Stomach (tissue), 8 donors: ENCODE measurements at regions not wholly inside any gene's neighbourhood (a gene's known extent, or its start where the extent isn't known, plus 50 kb on each side); places are given as distances from the start of the nearest gene placed in this dataset.
"Not testable (repeated sequence)": the region's sequence is repeated elsewhere in the genome, so short reads cannot be mapped to it uniquely, and the experiment has no call there.

Experiments used
- DNase-seq, 2 donors: peaks; one replicate each; pipeline versions ENCODE4 v3.0.0 to v3.0.0-alpha.2; 2013 to 2019
- H3K27ac ChIP-seq, 5 donors: fragments of 200-600 bp in 4 of 5; sonication (generic) in 4 of 5; one replicate each; pipeline ENCODE4 v1.5.1; 2013 to 2019; ENCODE audit warnings: mild to moderate bottlenecking in 1 of 5, moderate library complexity in 1 of 5
- H3K27me3 ChIP-seq, 3 donors: fragments of 200-600 bp; sonication (generic); one replicate each; pipeline ENCODE4 v1.5.1; 2017 to 2019; ENCODE audit warnings: mixed run types in 1 of 3
- H3K36me3 ChIP-seq, 4 donors: fragments of 200-600 bp; sonication (generic); 1 replicate in 3 of 4; 2 replicates in 1 of 4; pipeline ENCODE4 v1.5.1; 2016 to 2019
- H3K4me1 ChIP-seq, 4 donors: fragments of 200-600 bp; sonication (generic); one replicate each; pipeline ENCODE4 v1.5.1; 2016 to 2019
- H3K4me3 ChIP-seq, 4 donors: fragments of 200-600 bp; sonication (generic) in 3 of 4; one replicate each; pipeline ENCODE4 v1.5.1; 2016 to 2019; ENCODE audit warnings: mild to moderate bottlenecking in 1 of 4
- H3K9me3 ChIP-seq, 4 donors: fragments of 200-600 bp; sonication (generic); one replicate each; pipeline ENCODE4 v1.5.1; 2016 to 2019
- EP300 ChIP-seq: sonication (generic); formaldehyde crosslinking; IDR thresholded peaks from one replicate; pipeline ENCODE4 v1.6.1; 2017; ENCODE audit warnings: antibody characterized with exemption
- POLR2A ChIP-seq, 4 donors: fragments of 450-650 bp; IDR thresholded peaks; one replicate each; pipeline ENCODE4 v1.6.1; 2016; ENCODE audit warnings: antibody characterized with exemption in 4 of 4, control low read depth in 2 of 4, mild to moderate bottlenecking in 1 of 4, moderate library complexity in 1 of 4
- POLR2AphosphoS5 ChIP-seq, 3 donors: sonication (generic); formaldehyde crosslinking; IDR thresholded peaks; one replicate each; pipeline ENCODE4 v1.6.1; 2016; ENCODE audit warnings: antibody characterized with exemption in 3 of 3
- WGBS, 5 donors: extraction: QIAGEN DNeasy Blood & Tissue Kit in 3 of 5; methylation state at CpG; one replicate each; pipeline versions ENCODE4 v1.1.5 to v1.1.7; 2013 to 2018; 5-methylcytosine and 5-hydroxymethylcytosine counted together
- intact Hi-C: fragments of 100-400 bp; cut with DNase I; formaldehyde crosslinking; loops from one replicate; pipeline ENCODE4 v1.15.1; 2023; ENCODE audit warnings: low total_unique reads
- TF ChIP-seq, protein P1 (sequence below), 7 experiments: fragments of 450-650 bp in 4 of 7; fragments of 200-600 bp in 3 of 7; sonication (generic) in 3 of 7; IDR thresholded peaks; one replicate each; pipeline ENCODE4 v1.5.1; 2016 to 2019; ENCODE audit warnings: antibody characterized with exemption in 7 of 7, control low read depth in 2 of 7, mild to moderate bottlenecking in 1 of 7
- donor health status: healthy with polysubstance abuse.
- donor health status: Bipolar disorder and iron deficiency.
- donor health status: healthy.

DNA sequence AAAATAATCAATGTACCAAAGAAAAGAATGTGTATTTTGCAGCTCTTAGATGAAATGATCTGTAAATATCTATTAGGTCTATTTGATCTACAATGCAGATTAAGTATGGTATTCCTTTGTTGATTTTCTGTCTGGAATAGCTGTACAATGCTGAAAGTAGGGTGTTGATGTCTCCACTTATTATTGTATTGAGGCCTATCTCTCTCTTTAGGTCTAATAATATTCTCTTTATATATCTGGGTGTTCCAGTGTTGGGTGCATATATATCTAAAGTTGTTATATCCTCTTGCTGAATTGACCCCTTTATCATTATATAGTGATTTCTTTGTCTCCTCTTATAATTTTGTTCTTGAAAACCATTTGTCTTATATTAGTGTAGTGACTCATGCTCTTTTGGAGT, 885.5 kb upstream of the FOXG1 start:
- DNase-seq: no peak
- no peaks in the 10 kb centered on the region for H3K27me3 ChIP-seq
- H3K36me3 ChIP-seq: no peaks in the 10 kb centered on the region
- no peaks in the 10 kb centered on the region for H3K4me1 ChIP-seq
- peaks cover 0 to 7% (median 0%) of the 10 kb centered on the region in 4 donors for H3K9me3 ChIP-seq
- H3K27ac ChIP-seq: no peak overlapping the region
- intact Hi-C loops: no loop called here
- H3K4me3 ChIP-seq: no peak overlapping the region
- TF ChIP-seq POLR2AphosphoS5 (IDR thresholded peaks at IDR 0.05) (no peak), POLR2A (IDR thresholded peaks at IDR 0.05) (no peak), EP300 (no peak)
- TF ChIP-seq, protein P1, sequence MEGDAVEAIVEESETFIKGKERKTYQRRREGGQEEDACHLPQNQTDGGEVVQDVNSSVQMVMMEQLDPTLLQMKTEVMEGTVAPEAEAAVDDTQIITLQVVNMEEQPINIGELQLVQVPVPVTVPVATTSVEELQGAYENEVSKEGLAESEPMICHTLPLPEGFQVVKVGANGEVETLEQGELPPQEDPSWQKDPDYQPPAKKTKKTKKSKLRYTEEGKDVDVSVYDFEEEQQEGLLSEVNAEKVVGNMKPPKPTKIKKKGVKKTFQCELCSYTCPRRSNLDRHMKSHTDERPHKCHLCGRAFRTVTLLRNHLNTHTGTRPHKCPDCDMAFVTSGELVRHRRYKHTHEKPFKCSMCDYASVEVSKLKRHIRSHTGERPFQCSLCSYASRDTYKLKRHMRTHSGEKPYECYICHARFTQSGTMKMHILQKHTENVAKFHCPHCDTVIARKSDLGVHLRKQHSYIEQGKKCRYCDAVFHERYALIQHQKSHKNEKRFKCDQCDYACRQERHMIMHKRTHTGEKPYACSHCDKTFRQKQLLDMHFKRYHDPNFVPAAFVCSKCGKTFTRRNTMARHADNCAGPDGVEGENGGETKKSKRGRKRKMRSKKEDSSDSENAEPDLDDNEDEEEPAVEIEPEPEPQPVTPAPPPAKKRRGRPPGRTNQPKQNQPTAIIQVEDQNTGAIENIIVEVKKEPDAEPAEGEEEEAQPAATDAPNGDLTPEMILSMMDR (IDR thresholded peaks at IDR 0.05): no peak

DNA sequence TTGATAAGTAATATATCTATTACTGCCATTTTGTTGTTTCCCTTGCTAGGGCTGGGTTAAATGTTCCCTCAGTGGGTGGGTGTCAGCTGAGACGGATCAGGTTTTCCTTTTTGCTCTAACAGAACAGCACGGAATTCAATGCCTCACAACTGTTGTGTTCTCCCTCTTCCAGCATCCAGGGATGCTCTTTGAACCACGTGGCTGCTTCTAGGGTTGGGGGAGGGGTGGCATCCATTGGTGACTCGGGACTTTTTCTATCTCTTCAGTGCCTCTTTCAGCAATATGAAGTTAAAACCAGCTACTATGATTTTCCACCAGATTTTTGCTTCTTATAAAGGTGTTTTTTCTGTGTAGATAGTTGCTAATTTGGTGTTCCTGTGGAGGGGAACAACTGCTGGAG, 884.9 kb upstream of the FOXG1 start:
- intact Hi-C loops: no loop called here
- Histone ChIP-seq H3K27me3 (no peaks in the 10 kb centered on the region), H3K36me3 (no peaks in the 10 kb centered on the region), H3K27ac (no peak overlapping the region), H3K4me3 (no peak overlapping the region), H3K4me1 (no peaks in the 10 kb centered on the region), H3K9me3 (peaks cover 0 to 7% (median 0%) of the 10 kb centered on the region in 4 donors)
- no peak for TF ChIP-seq POLR2A (IDR thresholded peaks at IDR 0.05)
- no peak for TF ChIP-seq POLR2AphosphoS5 (IDR thresholded peaks at IDR 0.05)
- TF ChIP-seq, protein P1 (IDR thresholded peaks at IDR 0.05): no peak
- TF ChIP-seq EP300: no peak
- no peak for DNase-seq
- 40 to 57% (median 49%) methylated on average over 4 of the region's 4 CpGs for WGBS, 5 donors

DNA sequence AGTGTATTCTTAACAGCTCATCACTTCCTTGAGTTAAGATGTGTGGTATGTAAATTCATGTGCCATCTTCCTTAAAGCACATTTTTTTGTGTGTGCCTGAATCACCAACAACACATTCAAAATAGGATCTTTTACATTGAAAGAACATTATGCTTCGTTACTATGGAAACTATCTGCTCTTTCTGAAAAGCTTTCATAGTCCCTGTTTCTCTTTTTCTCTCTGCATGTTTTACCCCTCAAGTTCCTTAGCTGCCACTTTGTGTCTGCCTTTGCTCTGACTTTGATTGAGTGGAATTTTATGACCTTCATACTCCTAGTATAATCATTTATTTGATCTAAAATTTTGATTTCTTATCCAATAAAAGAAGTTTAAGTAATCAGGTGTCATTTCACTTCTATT, 880.3 kb upstream of the FOXG1 start:
- Histone ChIP-seq H3K27me3 (no peaks in the 10 kb centered on the region), H3K4me1 (no peaks in the 10 kb centered on the region), H3K4me3 (no peak overlapping the region), H3K36me3 (no peaks in the 10 kb centered on the region), H3K27ac (no peak overlapping the region), H3K9me3 (peaks cover 0 to 16% (median 0%) of the 10 kb centered on the region in 4 donors)
- 53 to 75% (median 73%) methylated on average over 1 of the region's 1 CpG for WGBS, 5 donors
- no peak for TF ChIP-seq EP300
- TF ChIP-seq, protein P1 (IDR thresholded peaks at IDR 0.05): no peak
- TF ChIP-seq POLR2AphosphoS5 (IDR thresholded peaks at IDR 0.05): no peak
- no peak for TF ChIP-seq POLR2A (IDR thresholded peaks at IDR 0.05)
- intact Hi-C loops: no loop called here
- no peak for DNase-seq

DNA sequence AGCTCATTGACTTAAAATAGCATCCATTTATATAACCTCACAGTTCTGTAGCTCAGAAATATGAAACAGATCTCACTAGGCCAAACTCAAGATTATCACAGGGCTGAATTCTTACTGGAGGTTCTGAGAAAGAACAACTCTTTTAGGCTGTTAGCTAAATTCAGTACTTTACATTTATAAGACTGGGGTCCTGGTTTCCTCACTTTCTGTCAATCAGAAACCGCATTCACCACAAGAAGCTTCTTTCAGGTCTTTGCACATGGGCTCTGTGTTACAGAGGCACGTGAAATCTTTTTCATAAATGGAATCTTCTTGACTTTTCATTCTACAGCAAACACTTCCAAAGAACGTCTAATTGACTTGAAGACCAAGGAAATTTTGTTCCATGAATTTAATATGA, 876.3 kb upstream of the FOXG1 start:
- no peak for DNase-seq
- no peaks in the 10 kb centered on the region for H3K4me1 ChIP-seq
- TF ChIP-seq POLR2A (IDR thresholded peaks at IDR 0.05) (no peak), POLR2AphosphoS5 (IDR thresholded peaks at IDR 0.05) (no peak), EP300 (no peak)
- TF ChIP-seq, protein P1 (IDR thresholded peaks at IDR 0.05): no peak
- intact Hi-C loops: no loop called here
- H3K27me3 ChIP-seq: no peaks in the 10 kb centered on the region
- no peak overlapping the region for H3K27ac ChIP-seq
- H3K9me3 ChIP-seq: peaks cover 0 to 9% (median 0%) of the 10 kb centered on the region in 4 donors
- no peaks in the 10 kb centered on the region for H3K36me3 ChIP-seq
- 74 to 80% (median 78%) methylated on average over 3 of the region's 3 CpGs for WGBS, 5 donors
- H3K4me3 ChIP-seq: no peak overlapping the region

DNA sequence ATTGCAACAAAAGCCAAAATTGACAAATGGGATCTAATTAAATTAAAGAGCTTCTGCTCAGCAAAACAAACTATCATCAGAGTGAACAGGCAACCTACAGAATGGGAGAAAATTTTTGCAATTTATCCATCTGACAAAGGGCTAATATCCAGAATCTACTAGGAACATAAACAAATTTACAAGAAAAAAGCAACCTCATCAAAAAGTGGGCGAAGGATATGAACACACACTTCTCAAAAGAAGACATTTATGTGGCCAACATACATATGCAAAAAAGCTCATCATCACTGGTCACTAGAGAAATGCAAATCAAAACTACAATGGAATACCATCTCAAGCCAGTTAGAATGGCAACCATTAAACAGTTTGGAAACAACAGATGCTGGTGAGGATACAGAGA, 858.1 kb upstream of the FOXG1 start:
- 76 to 85% (median 83%) methylated on average over 1 of the region's 1 CpG for WGBS, 5 donors
- intact Hi-C loops, H3K27ac ChIP-seq: not testable (repeated sequence)

More for the DNA sequence above, 858.1 kb upstream of the FOXG1 start:
- not testable (repeated sequence) for H3K27me3 ChIP-seq, H3K36me3 ChIP-seq, DNase-seq, H3K4me3 ChIP-seq, H3K4me1 ChIP-seq
- H3K9me3 ChIP-seq: peaks cover 0 to 18% (median 2%) of the 10 kb centered on the region in 4 donors
